HepG2 (cell line): ENCODE measurements at regions not wholly inside any gene's neighbourhood (a gene's known extent, or its start where the extent isn't known, plus 50 kb on each side); places are given as distances from the start of the nearest gene placed in this dataset.

Experiments used
- ATAC-seq: fragments of 200-7000 bp; cut with Tn5 transposase; 3 replicates; pipeline ENCODE4 v1.9.1; 2020; ENCODE audit warnings: mild to moderate bottlenecking, moderate library complexity
- BruUV-seq: library from RNA; stranded (reverse); fragments of 400-500 nt; replicated peaks from 2 replicates; lab custom pipeline; 2021; lab: Mats Ljungman, UMichigan
- CTCF ChIA-PET: fragments of 300-600 bp; formaldehyde crosslinking; extraction: SDS; loops from one replicate; lab custom pipeline; 2021; ENCODE audit warnings: low total read pairs, inconsistent platforms, low intra/inter-chr PET ratio; lab: Yijun Ruan, JAX
- POLR2A ChIA-PET: fragments of 350-600 bp; sonication (Branson Sonifier 250); formaldehyde crosslinking; loops from one replicate; lab custom pipeline; 2020; ENCODE audit warnings: antibody characterized with exemption, inconsistent platforms; lab: Yijun Ruan, JAX
- DNase-seq: peaks from one replicate; pipeline ENCODE4 v3.0.0-alpha.2; 2015; ENCODE audit warnings: low spot score
- FAIRE-seq: peaks from 3 replicates; lab custom pipeline; 2011; peaks lifted over from hg19 to GRCh38; lab: Jason Lieb, UNC
- H2AFZ ChIP-seq: one replicate; pipeline ENCODE4 v1.6.1; 2011; ENCODE audit warnings: low read length, inconsistent platforms
- H3K27ac ChIP-seq: fragments of 300-600 bp; 3 replicates; pipeline ENCODE4 v1.8.0; 2011; ENCODE audit warnings: mixed run types, mild to moderate bottlenecking, mixed read lengths, low read length, inconsistent platforms; ENCODE audit not compliant: insufficient read depth; ENCODE audit errors: extremely low read length
- H3K27me3 ChIP-seq, 2 experiments: fragments of 200-600 bp in 1 of 2; 2 replicates in 1 of 2; 3 replicates in 1 of 2; pipeline versions ENCODE4 v1.6.0 to v1.8.0; 2011; ENCODE audit warnings: low read length in 2 of 2, mild to moderate bottlenecking in 2 of 2, moderate library complexity in 2 of 2, inconsistent platforms in 1 of 2; ENCODE audit not compliant: insufficient read depth in 2 of 2, control insufficient read depth in 1 of 2
- H3K36me3 ChIP-seq, 2 experiments: fragments of 200-600 bp in 1 of 2; replicated peaks in 1 of 2; 2 replicates in 1 of 2; 3 replicates in 1 of 2; pipeline versions ENCODE4 v1.5.1 to v1.8.0; 2011; ENCODE audit warnings: low read length in 2 of 2, inconsistent platforms in 1 of 2; ENCODE audit not compliant: insufficient read depth in 2 of 2, control insufficient read depth in 1 of 2
- H3K4me1 ChIP-seq: 2 replicates; pipeline ENCODE4 v1.5.1; 2012; ENCODE audit warnings: low read length, inconsistent platforms; ENCODE audit not compliant: insufficient read depth
- H3K4me2 ChIP-seq: 2 replicates; pipeline ENCODE4 v1.6.0; 2011; ENCODE audit warnings: low read depth, low read length, inconsistent platforms
- H3K4me3 ChIP-seq, 3 experiments: fragments of 200-600 bp in 1 of 3; sonication (generic), shearing (Covaris generic) in 1 of 3; replicated peaks in 1 of 3; 2 replicates each; pipeline ENCODE4 v1.5.1; 2011 to 2016; ENCODE audit warnings: low read length in 3 of 3, inconsistent platforms in 2 of 3, low read depth in 2 of 3, mild to moderate bottlenecking in 2 of 3, control low read depth in 1 of 3, mixed read lengths in 1 of 3; ENCODE audit not compliant: insufficient read depth in 1 of 3
- H3K79me2 ChIP-seq: one replicate; pipeline ENCODE4 v1.6.1; 2011; ENCODE audit warnings: low read length, inconsistent platforms; ENCODE audit not compliant: insufficient read depth
- H3K9ac ChIP-seq: 2 replicates; pipeline ENCODE4 v1.6.0; 2011; ENCODE audit warnings: mild to moderate bottlenecking, low read depth, low read length, inconsistent platforms; ENCODE audit not compliant: insufficient read depth
- H3K9me3 ChIP-seq: 2 replicates; pipeline ENCODE4 v1.5.1; 2012; ENCODE audit warnings: mild to moderate bottlenecking, low read length
- H4K20me1 ChIP-seq: 2 replicates; pipeline ENCODE4 v1.6.0; 2011; ENCODE audit warnings: inconsistent platforms, mild to moderate bottlenecking, low read length, moderate library complexity; ENCODE audit not compliant: insufficient read depth
- CC2D1A ChIP-seq: sonication (generic); formaldehyde crosslinking; IDR thresholded peaks from 2 replicates; pipeline ENCODE4 v1.8.1; 2023; ENCODE audit warnings: mild to moderate bottlenecking, missing genetic modification reagents
- HOXA5 ChIP-seq: sonication (generic); formaldehyde crosslinking; IDR thresholded peaks from 2 replicates; pipeline ENCODE4 v1.4.0; 2020; ENCODE audit warnings: missing genetic modification reagents
- MED1 ChIP-seq: sonication (generic); formaldehyde crosslinking; IDR thresholded peaks from 2 replicates; pipeline ENCODE4 v1.4.0; 2020; ENCODE audit warnings: missing genetic modification reagents
- SAP130 ChIP-seq: IDR thresholded peaks from 2 replicates; pipeline ENCODE4 v1.6.1; 2016; ENCODE audit warnings: low read depth
- ZFP37 ChIP-seq: sonication (generic); formaldehyde crosslinking; IDR thresholded peaks from 2 replicates; pipeline ENCODE4 v1.4.0; 2020; ENCODE audit warnings: missing genetic modification reagents, borderline replicate concordance
- ZNF382 ChIP-seq: sonication (generic); formaldehyde crosslinking; IDR thresholded peaks from 2 replicates; pipeline ENCODE4 v1.5.0; 2020; ENCODE audit warnings: missing genetic modification reagents, mild to moderate bottlenecking, borderline replicate concordance
- ZNF550 ChIP-seq: sonication (generic); formaldehyde crosslinking; IDR thresholded peaks from 2 replicates; pipeline ENCODE4 v1.4.0; 2020; ENCODE audit warnings: mild to moderate bottlenecking, missing genetic modification reagents, borderline replicate concordance
- WGBS: methylation state at CpG from one replicate; pipeline ENCODE4 v1.1.6; 2017; ENCODE audit warnings: low lambda C conversion rate; 5-methylcytosine and 5-hydroxymethylcytosine counted together
- in situ Hi-C: cut with HindIII; loops from 2 replicates; pipeline ENCODE4 v1.10.0; 2017; ENCODE audit warnings: low pct_unique_long_range_greater_than_20kb; ENCODE audit not compliant: extremely low pct_ligation_motif_present
- intact Hi-C: fragments of 100-400 bp; cut with micrococcal nuclease; formaldehyde crosslinking; loops from one replicate; pipeline ENCODE4 v1.10.0; 2022; ENCODE audit not compliant: unreplicated experiment
- TF ChIP-seq, protein P1 (sequence below): sonication (generic); formaldehyde crosslinking; IDR thresholded peaks from 2 replicates; pipeline ENCODE4 v1.5.1; 2020; ENCODE audit warnings: mild to moderate bottlenecking, missing genetic modification reagents, borderline replicate concordance
- TF ChIP-seq, protein P2 (sequence below): sonication (generic); formaldehyde crosslinking; IDR thresholded peaks from 2 replicates; pipeline ENCODE4 v1.4.0; 2020; ENCODE audit warnings: low read depth, mild to moderate bottlenecking, missing genetic modification reagents

- no TSS peak for BruUV-seq
- Histone ChIP-seq H3K9me3 (peaks cover 87% of the 10 kb centered on the region), H3K36me3 (no peaks in the 10 kb centered on the region), H3K4me3 (no peak overlapping the region), H3K4me2 (no peak overlapping the region), H2AFZ (no peak overlapping the region), H3K4me1 (no peaks in the 10 kb centered on the region), H3K9ac (no peak overlapping the region), H3K27me3 (no peaks in the 10 kb centered on the region)
- ATAC-seq (no peak), DNase-seq (no peak), FAIRE-seq (no peak)
- in situ Hi-C loops, result no loop called here
- intact Hi-C loops, result no loop called here
- CTCF ChIA-PET, result no interaction called here
- no peak for TF ChIP-seq ZFP37
- no peak for TF ChIP-seq MED1 (CRISPR knock-in tag)
- TF ChIP-seq, protein P1, sequence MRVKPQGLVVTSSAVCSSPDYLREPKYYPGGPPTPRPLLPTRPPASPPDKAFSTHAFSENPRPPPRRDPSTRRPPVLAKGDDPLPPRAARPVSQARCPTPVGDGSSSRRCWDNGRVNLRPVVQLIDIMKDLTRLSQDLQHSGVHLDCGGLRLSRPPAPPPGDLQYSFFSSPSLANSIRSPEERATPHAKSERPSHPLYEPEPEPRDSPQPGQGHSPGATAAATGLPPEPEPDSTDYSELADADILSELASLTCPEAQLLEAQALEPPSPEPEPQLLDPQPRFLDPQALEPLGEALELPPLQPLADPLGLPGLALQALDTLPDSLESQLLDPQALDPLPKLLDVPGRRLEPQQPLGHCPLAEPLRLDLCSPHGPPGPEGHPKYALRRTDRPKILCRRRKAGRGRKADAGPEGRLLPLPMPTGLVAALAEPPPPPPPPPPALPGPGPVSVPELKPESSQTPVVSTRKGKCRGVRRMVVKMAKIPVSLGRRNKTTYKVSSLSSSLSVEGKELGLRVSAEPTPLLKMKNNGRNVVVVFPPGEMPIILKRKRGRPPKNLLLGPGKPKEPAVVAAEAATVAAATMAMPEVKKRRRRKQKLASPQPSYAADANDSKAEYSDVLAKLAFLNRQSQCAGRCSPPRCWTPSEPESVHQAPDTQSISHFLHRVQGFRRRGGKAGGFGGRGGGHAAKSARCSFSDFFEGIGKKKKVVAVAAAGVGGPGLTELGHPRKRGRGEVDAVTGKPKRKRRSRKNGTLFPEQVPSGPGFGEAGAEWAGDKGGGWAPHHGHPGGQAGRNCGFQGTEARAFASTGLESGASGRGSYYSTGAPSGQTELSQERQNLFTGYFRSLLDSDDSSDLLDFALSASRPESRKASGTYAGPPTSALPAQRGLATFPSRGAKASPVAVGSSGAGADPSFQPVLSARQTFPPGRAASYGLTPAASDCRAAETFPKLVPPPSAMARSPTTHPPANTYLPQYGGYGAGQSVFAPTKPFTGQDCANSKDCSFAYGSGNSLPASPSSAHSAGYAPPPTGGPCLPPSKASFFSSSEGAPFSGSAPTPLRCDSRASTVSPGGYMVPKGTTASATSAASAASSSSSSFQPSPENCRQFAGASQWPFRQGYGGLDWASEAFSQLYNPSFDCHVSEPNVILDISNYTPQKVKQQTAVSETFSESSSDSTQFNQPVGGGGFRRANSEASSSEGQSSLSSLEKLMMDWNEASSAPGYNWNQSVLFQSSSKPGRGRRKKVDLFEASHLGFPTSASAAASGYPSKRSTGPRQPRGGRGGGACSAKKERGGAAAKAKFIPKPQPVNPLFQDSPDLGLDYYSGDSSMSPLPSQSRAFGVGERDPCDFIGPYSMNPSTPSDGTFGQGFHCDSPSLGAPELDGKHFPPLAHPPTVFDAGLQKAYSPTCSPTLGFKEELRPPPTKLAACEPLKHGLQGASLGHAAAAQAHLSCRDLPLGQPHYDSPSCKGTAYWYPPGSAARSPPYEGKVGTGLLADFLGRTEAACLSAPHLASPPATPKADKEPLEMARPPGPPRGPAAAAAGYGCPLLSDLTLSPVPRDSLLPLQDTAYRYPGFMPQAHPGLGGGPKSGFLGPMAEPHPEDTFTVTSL (CRISPR knock-in tag), result no peak
- no peak for TF ChIP-seq ZNF550 (CRISPR knock-in tag)
- TF ChIP-seq HOXA5, result no peak
- no peak for TF ChIP-seq SAP130 (CRISPR knock-in tag)
- no peak for TF ChIP-seq ZNF382
- TF ChIP-seq, protein P2, sequence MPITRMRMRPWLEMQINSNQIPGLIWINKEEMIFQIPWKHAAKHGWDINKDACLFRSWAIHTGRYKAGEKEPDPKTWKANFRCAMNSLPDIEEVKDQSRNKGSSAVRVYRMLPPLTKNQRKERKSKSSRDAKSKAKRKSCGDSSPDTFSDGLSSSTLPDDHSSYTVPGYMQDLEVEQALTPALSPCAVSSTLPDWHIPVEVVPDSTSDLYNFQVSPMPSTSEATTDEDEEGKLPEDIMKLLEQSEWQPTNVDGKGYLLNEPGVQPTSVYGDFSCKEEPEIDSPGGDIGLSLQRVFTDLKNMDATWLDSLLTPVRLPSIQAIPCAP, result no peak
- no peak for TF ChIP-seq CC2D1A (CRISPR knock-in tag)
- TF ChIP-seq, all 625 proteins: peak for 0
- POLR2A ChIA-PET, result no interaction called here
- WGBS, result 3% methylated on average over 2 of the region's 2 CpGs
- Histone ChIP-seq H4K20me1 (no peaks in the 10 kb centered on the region), H3K79me2 (no peaks in the 10 kb centered on the region), H3K27ac (no peak overlapping the region)
Measured at GRCh38 chr21:25002676-25003075, 604.6 kb downstream of the MRPL39 start.
